KMS-11 (cell line): ENCODE measurements at regions not wholly inside any gene's neighbourhood (a gene's known extent, or its start where the extent isn't known, plus 50 kb on each side); places are given as distances from the start of the nearest gene placed in this dataset.

ENCODE experiments used
- H2AFZ ChIP-seq: fragments of 200-600 bp; sonication (generic); 2 replicates; pipeline ENCODE4 v1.6.1; 2016; ENCODE audit warnings: antibody characterized with exemption, mixed run types, low read depth
- H3K27ac ChIP-seq: fragments of 200-600 bp; sonication (generic); 2 replicates; pipeline ENCODE4 v1.6.1; 2016; ENCODE audit warnings: mild to moderate bottlenecking, mixed run types
- H3K27me3 ChIP-seq: fragments of 200-600 bp; sonication (generic); 2 replicates; pipeline ENCODE4 v1.6.1; 2017; ENCODE audit warnings: mild to moderate bottlenecking, low read depth, mixed run types, moderate library complexity; ENCODE audit not compliant: insufficient read depth
- H3K36me3 ChIP-seq: fragments of 200-600 bp; sonication (generic); 2 replicates; pipeline ENCODE4 v1.6.1; 2017; ENCODE audit warnings: mild to moderate bottlenecking, mixed run types; ENCODE audit not compliant: insufficient read depth
- H3K4me1 ChIP-seq: fragments of 200-600 bp; sonication (generic); 2 replicates; pipeline ENCODE4 v1.6.1; 2016; ENCODE audit warnings: mild to moderate bottlenecking, low read depth, mixed run types; ENCODE audit not compliant: poor library complexity, severe bottlenecking
- H3K4me2 ChIP-seq: fragments of 200-600 bp; sonication (generic); 2 replicates; pipeline ENCODE4 v1.7.0; 2016; ENCODE audit warnings: mild to moderate bottlenecking, mixed run types
- H3K4me3 ChIP-seq: fragments of 200-600 bp; sonication (generic); IDR thresholded peaks from 2 replicates; pipeline ENCODE4 v1.6.1; 2017; ENCODE audit warnings: low read depth, low read length, mixed read lengths; ENCODE audit not compliant: insufficient read depth
- H3K79me2 ChIP-seq: fragments of 200-600 bp; sonication (generic); 2 replicates; pipeline ENCODE4 v1.6.1; 2016; ENCODE audit warnings: low read depth, mixed run types; ENCODE audit not compliant: insufficient read depth
- H3K9ac ChIP-seq: fragments of 200-600 bp; sonication (generic); 2 replicates; pipeline ENCODE4 v1.6.1; 2016; ENCODE audit warnings: mild to moderate bottlenecking, mixed run types
- H4K20me1 ChIP-seq: fragments of 200-600 bp; sonication (generic); 2 replicates; pipeline ENCODE4 v1.6.1; 2016; ENCODE audit warnings: mild to moderate bottlenecking, mixed run types; ENCODE audit not compliant: insufficient read depth
- CTCF ChIP-seq: fragments of 200-600 bp; sonication (generic); conservative IDR thresholded peaks from 2 replicates; pipeline ENCODE4 v1.6.1; 2017; ENCODE audit warnings: low read depth, mild to moderate bottlenecking, antibody characterized with exemption, low read length, moderate library complexity, mixed read lengths

GRCh38 chr7:25638590-25639244 is 410.4 kb upstream of the NPVF start:
- Histone ChIP-seq H4K20me1 (no peaks in the 10 kb centered on the region), H3K4me1 (no peaks in the 10 kb centered on the region), H3K36me3 (no peaks in the 10 kb centered on the region), H3K27ac (no peak overlapping the region), H3K79me2 (no peaks in the 10 kb centered on the region), H3K27me3 (no peaks in the 10 kb centered on the region), H3K4me2 (no peak overlapping the region), H3K4me3 (no peak overlapping the region), H2AFZ (no peak overlapping the region), H3K9ac (no peak overlapping the region)
- no peak for TF ChIP-seq CTCF

- Histone ChIP-seq H3K79me2 (no peaks in the 10 kb centered on the region), H3K9ac (no peak overlapping the region), H3K27ac (no peak overlapping the region), H3K36me3 (no peaks in the 10 kb centered on the region), H3K4me1 (no peaks in the 10 kb centered on the region), H3K4me2 (no peak overlapping the region), H3K4me3 (no peak overlapping the region), H2AFZ (no peak overlapping the region), H3K27me3 (no peaks in the 10 kb centered on the region), H4K20me1 (no peaks in the 10 kb centered on the region)
- TF ChIP-seq CTCF: no peak
Observed at GRCh38 chr7:25642849-25643248, 414.6 kb upstream of the NPVF start.

GRCh38 chr7:25643286-25643685 is 415.0 kb upstream of the NPVF start:
- no peaks in the 10 kb centered on the region for H3K36me3 ChIP-seq
- H2AFZ ChIP-seq: no peak overlapping the region
- H3K27me3 ChIP-seq: no peaks in the 10 kb centered on the region
- no peaks in the 10 kb centered on the region for H3K79me2 ChIP-seq
- no peak overlapping the region for H3K4me3 ChIP-seq
- no peak overlapping the region for H3K4me2 ChIP-seq
- no peak for TF ChIP-seq CTCF
- no peaks in the 10 kb centered on the region for H3K4me1 ChIP-seq
- no peaks in the 10 kb centered on the region for H4K20me1 ChIP-seq
- no peak overlapping the region for H3K27ac ChIP-seq
- no peak overlapping the region for H3K9ac ChIP-seq

- Histone ChIP-seq H3K4me2 (no peak overlapping the region), H3K4me1 (no peaks in the 10 kb centered on the region), H3K9ac (no peak overlapping the region), H3K36me3 (no peaks in the 10 kb centered on the region), H2AFZ (no peak overlapping the region), H3K27me3 (no peaks in the 10 kb centered on the region), H3K27ac (no peak overlapping the region), H4K20me1 (no peaks in the 10 kb centered on the region), H3K79me2 (no peaks in the 10 kb centered on the region), H3K4me3 (no peak overlapping the region)
- no peak for TF ChIP-seq CTCF
Observed at GRCh38 chr7:25643770-25644394, 415.6 kb upstream of the NPVF start.
